ENCODE measurements at regions not wholly inside any gene's neighbourhood (a gene's known extent, or its start where the extent isn't known, plus 50 kb on each side); places are given as distances from the start of the nearest gene placed in this dataset.
"Not testable (repeated sequence)": the region's sequence is repeated elsewhere in the genome, so short reads cannot be mapped to it uniquely, and the experiment has no call there.

GRCh38 chr11:86861810-86862209, 61.5 kb downstream of the PRSS23 start:
- no peak for FAIRE-seq

GRCh38 chr11:86863476-86863875, 63.1 kb downstream of the PRSS23 start:
- no peak for FAIRE-seq
- no peak for DNase-seq (ENCODE audit: insufficient read length, low spot score)

More at GRCh38 chr11:86861810-86862209, 61.5 kb downstream of the PRSS23 start:
- no peak for DNase-seq (ENCODE audit: insufficient read length, low spot score)

- FAIRE-seq (no peak), DNase-seq (ENCODE audit: insufficient read length, low spot score) (no peak)
These were observed 65.1 kb downstream of the PRSS23 start for GRCh38 chr11:86865436-86865835.

- no peak for FAIRE-seq
- no peak for DNase-seq (ENCODE audit: insufficient read length, low spot score)
These were observed 69.2 kb downstream of the PRSS23 start for GRCh38 chr11:86869531-86869930.

- peak; percentile 96 for FAIRE-seq
- peak; percentile 23 for DNase-seq (ENCODE audit: insufficient read length, low spot score)
These were observed 69.7 kb downstream of the PRSS23 start for GRCh38 chr11:86869966-86870570.

GRCh38 chr11:86873573-86874083, 73.3 kb downstream of the PRSS23 start:
- no peak for FAIRE-seq
- DNase-seq (ENCODE audit: insufficient read length, low spot score): no peak

- FAIRE-seq: no peak
- no peak for DNase-seq (ENCODE audit: insufficient read length, low spot score)
These were observed 74.1 kb downstream of the PRSS23 start for GRCh38 chr11:86874304-86875056.

GRCh38 chr11:86876716-86877234, 76.4 kb downstream of the PRSS23 start:
- DNase-seq (ENCODE audit: insufficient read length, low spot score): no peak

GRCh38 chr11:86877503-86877902, 77.2 kb downstream of the PRSS23 start:
- no peak for FAIRE-seq

More at GRCh38 chr11:86876716-86877234, 76.4 kb downstream of the PRSS23 start:
- FAIRE-seq: no peak

GRCh38 chr11:86879241-86879640, 76.0 kb downstream of the FZD4 start:
- DNase-seq (ENCODE audit: insufficient read length, low spot score); FAIRE-seq: not testable (repeated sequence)

More at GRCh38 chr11:86877503-86877902, 77.2 kb downstream of the PRSS23 start:
- DNase-seq (ENCODE audit: insufficient read length, low spot score): no peak

GRCh38 chr11:86885311-86885710, 69.9 kb downstream of the FZD4 start:
- DNase-seq (ENCODE audit: insufficient read length, low spot score) (no peak), FAIRE-seq (no peak)

- FAIRE-seq: no peak
- DNase-seq (ENCODE audit: insufficient read length, low spot score): no peak
These were observed 66.8 kb downstream of the FZD4 start for GRCh38 chr11:86888164-86889000.

GRCh38 chr11:86889001-86889341, 66.2 kb downstream of the FZD4 start:
- no peak for FAIRE-seq
- DNase-seq (ENCODE audit: insufficient read length, low spot score): no peak

GRCh38 chr11:86891036-86891435, 64.2 kb downstream of the FZD4 start:
- DNase-seq (ENCODE audit: insufficient read length, low spot score) (no peak), FAIRE-seq (no peak)

GRCh38 chr11:86893235-86893634, 62.0 kb downstream of the FZD4 start:
- FAIRE-seq (no peak), DNase-seq (ENCODE audit: insufficient read length, low spot score) (no peak)

All from GM19239 (cell line).